SK-N-MC (cell line): ENCODE measurements at regions not wholly inside any gene's neighbourhood (a gene's known extent, or its start where the extent isn't known, plus 50 kb on each side); places are given as distances from the start of the nearest gene placed in this dataset.

Experiments used
- DNase-seq: peaks from one replicate; pipeline ENCODE4 v3.0.0-alpha.2; 2011; ENCODE audit warnings: low read depth, low spot score
- H3K27ac ChIP-seq: fragments of 200-600 bp; sonication (generic); 2 replicates; pipeline ENCODE4 v1.5.1; 2016; ENCODE audit warnings: mixed run types
- H3K36me3 ChIP-seq: fragments of 200-600 bp; sonication (generic); 2 replicates; pipeline ENCODE4 v1.6.1; 2017; ENCODE audit warnings: antibody characterized with exemption, low read length, mixed read lengths; ENCODE audit not compliant: insufficient read depth
- H3K4me3 ChIP-seq: fragments of 200-600 bp; sonication (generic); 2 replicates; pipeline ENCODE4 v1.5.1; 2016
- H3K9ac ChIP-seq: fragments of 200-600 bp; sonication (generic); 2 replicates; pipeline ENCODE4 v1.8.0; 2017; ENCODE audit warnings: mixed run types, mixed read lengths; ENCODE audit not compliant: insufficient read length
- H3K9me3 ChIP-seq: fragments of 200-600 bp; sonication (generic); 2 replicates; pipeline ENCODE4 v1.6.1; 2017; ENCODE audit warnings: low read depth, mild to moderate bottlenecking, antibody characterized with exemption, low read length, moderate library complexity, mixed read lengths
- EZH2 ChIP-seq: fragments of 200-600 bp; sonication (generic); IDR thresholded peaks from one replicate; pipeline ENCODE4 v1.6.1; 2017; ENCODE audit warnings: antibody characterized with exemption
- FOXP2 ChIP-seq: optimal IDR thresholded peaks from 2 replicates; pipeline ENCODE3; 2011; ENCODE audit warnings: mild to moderate bottlenecking, moderate library complexity; ENCODE audit not compliant: insufficient read depth; ENCODE audit errors: extremely low read length, control extremely low read depth
- POLR2AphosphoS5 ChIP-seq: IDR thresholded peaks from 2 replicates; pipeline ENCODE4 v1.6.1; 2012; ENCODE audit warnings: mild to moderate bottlenecking, low read depth, low read length, borderline replicate concordance

GRCh38 chr19:32233885-32234284, 111.5 kb upstream of the ZNF507 start:
- Histone ChIP-seq H3K36me3 (no peaks in the 10 kb centered on the region), H3K9me3 (no peaks in the 10 kb centered on the region), H3K9ac (no peak overlapping the region), H3K4me3 (no peak overlapping the region), H3K27ac (no peak overlapping the region)
- no peak for TF ChIP-seq POLR2AphosphoS5
- TF ChIP-seq FOXP2 = no peak
- TF ChIP-seq EZH2 = no peak
- no peak for DNase-seq

GRCh38 chr19:32234663-32235217, 110.7 kb upstream of the ZNF507 start:
- H3K4me3 ChIP-seq = no peak overlapping the region
- H3K9me3 ChIP-seq = no peaks in the 10 kb centered on the region
- H3K9ac ChIP-seq = no peak overlapping the region
- H3K36me3 ChIP-seq = no peaks in the 10 kb centered on the region
- no peak for DNase-seq
- TF ChIP-seq EZH2 (no peak), FOXP2 (no peak), POLR2AphosphoS5 (no peak)
- no peak overlapping the region for H3K27ac ChIP-seq

- Histone ChIP-seq H3K9ac (no peak overlapping the region), H3K4me3 (no peak overlapping the region), H3K36me3 (no peaks in the 10 kb centered on the region), H3K9me3 (no peaks in the 10 kb centered on the region), H3K27ac (no peak overlapping the region)
- TF ChIP-seq POLR2AphosphoS5 (no peak), EZH2 (no peak), FOXP2 (no peak)
- no peak for DNase-seq
Measured at GRCh38 chr19:32238076-32238475, 107.3 kb upstream of the ZNF507 start.

- no peak overlapping the region for H3K9ac ChIP-seq
- no peak for DNase-seq
- no peaks in the 10 kb centered on the region for H3K36me3 ChIP-seq
- H3K27ac ChIP-seq = no peak overlapping the region
- no peak for TF ChIP-seq FOXP2
- TF ChIP-seq POLR2AphosphoS5 = no peak
- no peak for TF ChIP-seq EZH2
- no peaks in the 10 kb centered on the region for H3K9me3 ChIP-seq
- H3K4me3 ChIP-seq = no peak overlapping the region
Measured at GRCh38 chr19:32240316-32240715, 105.1 kb upstream of the ZNF507 start.

- DNase-seq = no peak
- TF ChIP-seq EZH2 (no peak), FOXP2 (no peak), POLR2AphosphoS5 (no peak)
- H3K9me3 ChIP-seq = no peaks in the 10 kb centered on the region
- H3K4me3 ChIP-seq = no peak overlapping the region
- H3K27ac ChIP-seq = no peak overlapping the region
- no peak overlapping the region for H3K9ac ChIP-seq
- H3K36me3 ChIP-seq = no peaks in the 10 kb centered on the region
Measured at GRCh38 chr19:32241306-32241705, 104.1 kb upstream of the ZNF507 start.

GRCh38 chr19:32241932-32242710, 103.3 kb upstream of the ZNF507 start:
- no peak overlapping the region for H3K27ac ChIP-seq
- TF ChIP-seq POLR2AphosphoS5 (no peak), FOXP2 (no peak), EZH2 (no peak)
- no peak for DNase-seq
- no peaks in the 10 kb centered on the region for H3K36me3 ChIP-seq
- H3K4me3 ChIP-seq = no peak overlapping the region
- no peak overlapping the region for H3K9ac ChIP-seq
- no peaks in the 10 kb centered on the region for H3K9me3 ChIP-seq

GRCh38 chr19:32246006-32246405, 99.4 kb upstream of the ZNF507 start:
- Histone ChIP-seq H3K4me3 (no peak overlapping the region), H3K9ac (no peak overlapping the region), H3K9me3 (no peaks in the 10 kb centered on the region), H3K36me3 (no peaks in the 10 kb centered on the region), H3K27ac (no peak overlapping the region)
- no peak for TF ChIP-seq EZH2
- TF ChIP-seq POLR2AphosphoS5 = no peak
- TF ChIP-seq FOXP2 = no peak
- DNase-seq = no peak

GRCh38 chr19:32251634-32252332, 93.6 kb upstream of the ZNF507 start:
- Histone ChIP-seq H3K4me3 (no peak overlapping the region), H3K27ac (no peak overlapping the region), H3K9me3 (no peaks in the 10 kb centered on the region), H3K36me3 (no peaks in the 10 kb centered on the region), H3K9ac (no peak overlapping the region)
- no peak for DNase-seq
- TF ChIP-seq EZH2 = no peak
- no peak for TF ChIP-seq POLR2AphosphoS5
- no peak for TF ChIP-seq FOXP2
